Glutamatergic neuron (in vitro differentiated cells): ENCODE measurements at regions not wholly inside any gene's neighbourhood (a gene's known extent, or its start where the extent isn't known, plus 50 kb on each side); places are given as distances from the start of the nearest gene placed in this dataset.

Experiments used
- DNase-seq: peaks from one replicate; pipeline ENCODE4 v3.0.0; 2022
- H3K27ac Mint-ChIP-seq: one replicate; pipeline ENCODE4 v1.8.0; 2020; ENCODE audit warnings: mild to moderate bottlenecking, mixed read lengths, inconsistent platforms; ENCODE audit not compliant: unreplicated experiment
- H3K27me3 Mint-ChIP-seq: one replicate; pipeline ENCODE4 v1.8.0; 2020; ENCODE audit warnings: mild to moderate bottlenecking, moderate library complexity, mixed read lengths, inconsistent platforms; ENCODE audit not compliant: unreplicated experiment
- H3K36me3 Mint-ChIP-seq: one replicate; pipeline ENCODE4 v1.8.0; 2020; ENCODE audit warnings: mild to moderate bottlenecking, mixed read lengths, inconsistent platforms; ENCODE audit not compliant: unreplicated experiment
- H3K4me1 Mint-ChIP-seq: one replicate; pipeline ENCODE4 v1.8.0; 2020; ENCODE audit warnings: mild to moderate bottlenecking, low read depth, mixed read lengths, inconsistent platforms; ENCODE audit not compliant: unreplicated experiment
- H3K4me3 Mint-ChIP-seq: one replicate; pipeline ENCODE4 v1.8.0; 2020; ENCODE audit warnings: mild to moderate bottlenecking, mixed read lengths, inconsistent platforms; ENCODE audit not compliant: unreplicated experiment
- H3K9me3 Mint-ChIP-seq: one replicate; pipeline ENCODE4 v1.8.0; 2020; ENCODE audit warnings: mild to moderate bottlenecking, moderate library complexity, mixed read lengths, inconsistent platforms; ENCODE audit not compliant: unreplicated experiment
- CTCF ChIP-seq: fragments of 200-600 bp; sonication (generic); IDR thresholded peaks from one replicate; pipeline ENCODE4 v1.5.0; 2021; ENCODE audit not compliant: partially characterized antibody, unreplicated experiment

DNA sequence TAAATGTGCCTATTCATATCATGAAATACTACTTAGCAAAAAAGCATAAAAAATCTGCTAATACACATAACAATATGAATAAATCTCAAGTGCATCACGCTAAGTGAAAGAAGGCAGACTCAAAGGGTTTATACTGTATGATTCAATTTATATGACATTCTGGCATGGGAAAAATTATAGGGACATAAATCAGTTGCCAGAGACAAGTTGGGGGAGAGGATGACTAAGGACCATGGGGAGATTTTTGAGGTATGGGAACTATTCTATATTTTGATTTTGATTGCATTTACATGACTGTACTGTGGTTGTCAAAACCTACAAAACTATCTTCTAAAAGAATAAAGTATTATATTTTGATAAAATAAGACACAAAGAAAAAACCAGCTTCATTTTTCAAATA is 650.3 kb upstream of the NR5A2 start:
- Mint-ChIP-seq H3K27ac (no peak overlapping the region), H3K36me3 (no peaks in the 10 kb centered on the region), H3K4me3 (no peak overlapping the region), H3K9me3 (no peaks in the 10 kb centered on the region), H3K27me3 (no peaks in the 10 kb centered on the region), H3K4me1 (no peaks in the 10 kb centered on the region)
- no peak for DNase-seq
- TF ChIP-seq CTCF: no peak

GRCh38 chr1:199383793-199384192 is 643.7 kb upstream of the NR5A2 start:
- no peak overlapping the region for H3K27ac Mint-ChIP-seq
- no peaks in the 10 kb centered on the region for H3K9me3 Mint-ChIP-seq
- no peaks in the 10 kb centered on the region for H3K4me1 Mint-ChIP-seq
- no peak overlapping the region for H3K4me3 Mint-ChIP-seq
- no peaks in the 10 kb centered on the region for H3K36me3 Mint-ChIP-seq
- no peak for DNase-seq
- no peak for TF ChIP-seq CTCF
- no peaks in the 10 kb centered on the region for H3K27me3 Mint-ChIP-seq

GRCh38 chr1:199394856-199395255 is 632.7 kb upstream of the NR5A2 start:
- peaks cover 3% of the 10 kb centered on the region for H3K27me3 Mint-ChIP-seq
- H3K9me3 Mint-ChIP-seq: no peaks in the 10 kb centered on the region
- DNase-seq: no peak
- no peak overlapping the region for H3K4me3 Mint-ChIP-seq
- no peaks in the 10 kb centered on the region for H3K36me3 Mint-ChIP-seq
- no peak for TF ChIP-seq CTCF
- H3K27ac Mint-ChIP-seq: no peak overlapping the region
- H3K4me1 Mint-ChIP-seq: no peaks in the 10 kb centered on the region

DNA sequence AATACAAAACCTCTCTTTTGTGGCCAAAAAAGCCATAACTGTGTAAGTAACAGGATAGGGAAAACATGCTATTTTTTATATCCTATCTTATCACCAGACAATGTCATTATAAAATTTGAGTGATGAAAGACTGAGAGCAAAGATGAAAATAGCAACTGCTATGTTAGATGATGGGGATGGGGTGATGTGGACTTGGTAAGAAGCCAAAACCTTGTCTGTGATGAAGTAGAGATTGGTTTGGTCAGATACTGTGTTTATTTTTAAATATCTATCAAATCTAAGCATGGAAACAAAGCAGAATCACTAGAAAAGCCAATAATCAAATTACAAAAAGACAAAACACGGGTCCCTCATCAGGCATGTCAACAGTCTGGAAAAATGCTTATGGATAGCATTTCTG is 631.1 kb upstream of the NR5A2 start:
- DNase-seq: no peak
- Mint-ChIP-seq H3K4me1 (no peaks in the 10 kb centered on the region), H3K27ac (no peak overlapping the region), H3K9me3 (no peaks in the 10 kb centered on the region), H3K36me3 (no peaks in the 10 kb centered on the region), H3K4me3 (no peak overlapping the region), H3K27me3 (peaks cover 3% of the 10 kb centered on the region)
- no peak for TF ChIP-seq CTCF

DNA sequence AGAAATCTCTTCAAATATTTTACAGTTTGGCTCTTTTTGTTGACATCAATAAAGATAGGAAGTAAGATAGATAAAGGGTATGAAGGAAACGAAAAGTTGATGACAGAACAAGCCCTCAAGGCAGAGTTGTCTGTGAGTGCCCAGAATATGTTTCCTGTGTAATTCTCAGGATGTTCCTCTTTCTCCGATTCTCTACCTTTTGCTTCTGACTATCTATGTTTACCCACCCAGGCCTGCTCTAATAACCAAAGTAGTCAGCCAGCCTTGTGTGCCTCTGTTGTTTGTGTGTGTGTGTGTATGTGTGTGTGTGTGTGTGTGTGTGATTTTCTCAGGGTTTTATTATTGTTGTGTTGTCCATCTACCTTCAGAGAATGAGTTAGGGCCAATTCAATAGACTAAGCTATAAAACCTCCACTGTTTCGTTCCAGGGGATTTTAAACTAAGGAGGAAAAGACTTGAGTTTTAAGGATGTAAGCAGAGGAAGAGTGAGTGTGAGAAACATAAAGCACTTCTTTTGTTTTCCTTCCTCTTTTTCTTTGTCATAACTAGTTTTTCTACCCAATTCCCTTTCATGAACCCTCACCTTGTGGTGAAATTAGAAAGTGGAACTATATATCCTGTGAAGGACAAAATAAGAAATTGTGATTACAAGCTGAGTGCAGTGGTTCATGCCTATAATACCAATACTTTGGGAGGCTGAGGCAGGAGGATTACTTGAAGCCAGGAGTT is 627.4 kb upstream of the NR5A2 start:
- Mint-ChIP-seq H3K27me3 (no peaks in the 10 kb centered on the region), H3K4me1 (no peaks in the 10 kb centered on the region), H3K9me3 (peaks cover 1% of the 10 kb centered on the region), H3K27ac (no peak overlapping the region), H3K36me3 (no peaks in the 10 kb centered on the region), H3K4me3 (no peak overlapping the region)
- DNase-seq: no peak
- no peak for TF ChIP-seq CTCF
